ENCODE measurements at regions not wholly inside any gene's neighbourhood (a gene's known extent, or its start where the extent isn't known, plus 50 kb on each side); places are given as distances from the start of the nearest gene placed in this dataset.

DNA sequence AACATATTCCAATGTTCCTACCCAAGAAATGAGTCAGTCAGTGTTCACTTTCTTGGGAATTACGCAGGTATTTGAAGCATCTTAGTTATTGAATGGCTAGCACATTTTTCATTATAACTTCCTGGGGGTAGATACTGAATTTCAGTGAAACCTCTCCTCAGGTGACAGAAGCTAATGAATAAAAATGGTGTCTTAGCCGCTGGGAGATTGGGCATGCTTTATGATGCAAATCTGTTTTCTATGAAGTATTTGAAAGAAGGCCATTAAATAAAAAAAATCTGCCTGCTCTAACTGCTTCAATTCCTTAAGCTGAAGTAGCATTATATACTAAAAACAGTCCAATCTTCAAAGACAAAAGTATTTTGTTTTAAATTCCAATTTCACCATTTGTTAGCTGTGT, 132.8 kb upstream of the CYRIA start (continued):
- TF ChIP-seq, protein P1, sequence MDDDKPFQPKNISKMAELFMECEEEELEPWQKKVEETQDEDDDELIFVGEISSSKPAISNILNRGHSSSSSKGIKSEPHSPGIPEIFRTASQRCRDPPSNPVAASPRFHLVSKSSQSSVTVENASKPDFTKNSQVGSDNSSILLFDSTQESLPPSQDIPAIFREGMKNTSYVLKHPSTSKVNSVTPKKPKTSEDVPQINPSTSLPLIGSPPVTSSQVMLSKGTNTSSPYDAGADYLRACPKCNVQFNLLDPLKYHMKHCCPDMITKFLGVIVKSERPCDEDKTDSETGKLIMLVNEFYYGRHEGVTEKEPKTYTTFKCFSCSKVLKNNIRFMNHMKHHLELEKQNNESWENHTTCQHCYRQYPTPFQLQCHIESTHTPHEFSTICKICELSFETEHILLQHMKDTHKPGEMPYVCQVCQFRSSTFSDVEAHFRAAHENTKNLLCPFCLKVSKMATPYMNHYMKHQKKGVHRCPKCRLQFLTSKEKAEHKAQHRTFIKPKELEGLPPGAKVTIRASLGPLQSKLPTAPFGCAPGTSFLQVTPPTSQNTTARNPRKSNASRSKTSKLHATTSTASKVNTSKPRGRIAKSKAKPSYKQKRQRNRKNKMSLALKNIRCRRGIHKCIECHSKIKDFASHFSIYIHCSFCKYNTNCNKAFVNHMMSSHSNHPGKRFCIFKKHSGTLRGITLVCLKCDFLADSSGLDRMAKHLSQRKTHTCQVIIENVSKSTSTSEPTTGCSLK (tag by site-specific recombination; IDR thresholded peaks at IDR 0.05), result no peak
- TF ChIP-seq ZNF132 (tag by site-specific recombination; IDR thresholded peaks at IDR 0.05; ENCODE audit: borderline replicate concordance), result no peak
- no peak for TF ChIP-seq KLF10 (tag by site-specific recombination; IDR thresholded peaks at IDR 0.05)

DNA sequence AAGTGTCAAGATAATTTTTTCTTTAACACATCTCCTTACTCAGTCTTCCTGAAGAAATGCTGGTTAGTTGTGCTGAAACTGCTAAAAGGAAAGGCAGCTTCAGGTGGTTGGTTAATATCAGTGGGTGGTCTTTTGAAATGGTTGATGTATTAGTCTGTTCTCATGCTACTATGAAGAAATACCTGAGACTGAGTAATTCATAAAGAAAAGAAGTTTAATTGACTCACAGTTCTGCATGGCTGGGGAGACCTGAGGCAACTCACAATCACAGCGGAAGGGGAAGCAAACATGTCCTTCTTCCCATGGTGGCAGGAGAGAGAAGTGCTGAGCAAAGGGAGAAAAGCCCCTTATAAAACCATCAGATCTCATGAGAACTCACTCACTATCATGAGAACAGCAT, 125.9 kb upstream of the CYRIA start:
- CTCF ChIA-PET, result no interaction called here
- H3K4me1 ChIP-seq (ENCODE audit: control insufficient read depth, insufficient read depth, low read length), result no peaks in the 10 kb centered on the region
- H3K36me3 ChIP-seq (ENCODE audit: control insufficient read depth in 2 of 2, insufficient read depth in 1 of 2, low read length in 2 of 2), result no peaks in the 10 kb centered on the region
- no peaks in the 10 kb centered on the region for H3K9me3 ChIP-seq (ENCODE audit: control insufficient read depth, insufficient read depth, low read depth, low read length)
- no peak overlapping the region for H3K4me3 ChIP-seq (ENCODE audit: low read depth, low read length)
- POLR2A ChIA-PET, result no interaction called here
- H3K27ac ChIP-seq (ENCODE audit: extremely low read depth, low read depth, low read length), result no peak overlapping the region
- TF ChIP-seq ZNF548 (tag by site-specific recombination; IDR thresholded peaks at IDR 0.05) (no peak), SP7 (tag by site-specific recombination; IDR thresholded peaks at IDR 0.05) (no peak), YY1 (tag by site-specific recombination; IDR thresholded peaks at IDR 0.05) (no peak), GLIS1 (tag by site-specific recombination; IDR thresholded peaks at IDR 0.05) (no peak), ZNF747 (tag by site-specific recombination; IDR thresholded peaks at IDR 0.05) (no peak), ZSCAN4 (tag by site-specific recombination; IDR thresholded peaks at IDR 0.05) (no peak), ZNF341 (tag by site-specific recombination; IDR thresholded peaks at IDR 0.05; ENCODE audit: low read depth) (no peak)
- TF ChIP-seq, protein P2, sequence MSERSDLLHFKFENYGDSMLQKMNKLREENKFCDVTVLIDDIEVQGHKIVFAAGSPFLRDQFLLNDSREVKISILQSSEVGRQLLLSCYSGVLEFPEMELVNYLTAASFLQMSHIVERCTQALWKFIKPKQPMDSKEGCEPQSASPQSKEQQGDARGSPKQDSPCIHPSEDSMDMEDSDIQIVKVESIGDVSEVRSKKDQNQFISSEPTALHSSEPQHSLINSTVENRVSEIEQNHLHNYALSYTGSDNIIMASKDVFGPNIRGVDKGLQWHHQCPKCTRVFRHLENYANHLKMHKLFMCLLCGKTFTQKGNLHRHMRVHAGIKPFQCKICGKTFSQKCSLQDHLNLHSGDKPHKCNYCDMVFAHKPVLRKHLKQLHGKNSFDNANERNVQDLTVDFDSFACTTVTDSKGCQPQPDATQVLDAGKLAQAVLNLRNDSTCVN (tag by site-specific recombination; optimal IDR thresholded peaks at IDR 0.05), result no peak

GRCh38 chr2:16785149-16785548, 119.5 kb upstream of the CYRIA start:
- H3K4me1 ChIP-seq (ENCODE audit: control insufficient read depth, insufficient read depth, low read length), result no peaks in the 10 kb centered on the region

More at GRCh38 chr2:16785149-16785548, 119.5 kb upstream of the CYRIA start:
- CTCF ChIA-PET, result interaction anchor here (0.6 to 4.5 kb wide), 2 partner anchors 12 to 1604 kb away, joined by 3 to 31 read pairs; no protein-coding TSS in a partner anchor
- H3K36me3 ChIP-seq (ENCODE audit: control insufficient read depth in 2 of 2, insufficient read depth in 1 of 2, low read length in 2 of 2), result no peaks in the 10 kb centered on the region
- POLR2A ChIA-PET, result no interaction called here
- H3K27ac ChIP-seq (ENCODE audit: extremely low read depth, low read depth, low read length), result no peak overlapping the region
- no peaks in the 10 kb centered on the region for H3K9me3 ChIP-seq (ENCODE audit: control insufficient read depth, insufficient read depth, low read depth, low read length)
- TF ChIP-seq BCL11A (tag by site-specific recombination; IDR thresholded peaks at IDR 0.05; ENCODE audit: low read depth) (no peak), ZBTB8A (tag by site-specific recombination; IDR thresholded peaks at IDR 0.05) (no peak), HOXD13 (CRISPR knock-in tag; IDR thresholded peaks at IDR 0.05; ENCODE audit: borderline replicate concordance) (no peak), ZNF704 (tag by site-specific recombination; IDR thresholded peaks at IDR 0.05) (no peak), ZNF18 (tag by site-specific recombination; IDR thresholded peaks at IDR 0.05) (no peak), ZNF548 (tag by site-specific recombination; IDR thresholded peaks at IDR 0.05) (no peak), ZNF530 (tag by site-specific recombination; IDR thresholded peaks at IDR 0.05; ENCODE audit: low read depth) (no peak), ZNF514 (tag by site-specific recombination; IDR thresholded peaks at IDR 0.05) (no peak), KLF17 (tag by site-specific recombination; IDR thresholded peaks at IDR 0.05) (no peak), ZNF140 (tag by site-specific recombination; IDR thresholded peaks at IDR 0.05) (no peak), TRIM28 (IDR thresholded peaks at IDR 0.05; ENCODE audit: borderline replicate concordance, low read length) (no peak), SP3 (tag by site-specific recombination; IDR thresholded peaks at IDR 0.05) (no peak), ZNF560 (tag by site-specific recombination; IDR thresholded peaks at IDR 0.05; ENCODE audit: borderline replicate concordance) (no peak), GLIS2 (tag by site-specific recombination; IDR thresholded peaks at IDR 0.05) (no peak), ZNF830 (tag by site-specific recombination; IDR thresholded peaks at IDR 0.05; ENCODE audit: low read depth) (no peak)
- TF ChIP-seq, protein P2 (tag by site-specific recombination; optimal IDR thresholded peaks at IDR 0.05), result no peak
- no peak overlapping the region for H3K4me3 ChIP-seq (ENCODE audit: low read depth, low read length)
